H1 (cell line): ENCODE measurements at regions not wholly inside any gene's neighbourhood (a gene's known extent, or its start where the extent isn't known, plus 50 kb on each side); places are given as distances from the start of the nearest gene placed in this dataset.

Experiments
- CTCF ChIA-PET: fragments of 300-600 bp; sonication (Branson Sonifier 250); formaldehyde crosslinking; loops from one replicate; lab custom pipeline; 2021; ENCODE audit not compliant: partially characterized antibody; lab: Charles Lee
- POLR2A ChIA-PET: fragments of 300-600 bp; sonication (Branson Sonifier 250); formaldehyde crosslinking; loops from one replicate; lab custom pipeline; 2021; ENCODE audit warnings: inconsistent platforms; ENCODE audit not compliant: partially characterized antibody; lab: Charles Lee
- DNase-seq, 2 experiments: peaks; one replicate each; pipeline versions ENCODE4 v3.0.0 to v3.0.0-alpha.2; 2010 to 2022; ENCODE audit warnings: low spot score in 2 of 2, low read depth in 1 of 2, mixed read lengths in 1 of 2
- FAIRE-seq: peaks from 2 replicates; lab custom pipeline; 2011; peaks lifted over from hg19 to GRCh38; lab: Jason Lieb, UNC
- H2AFZ ChIP-seq: 2 replicates; pipeline ENCODE4 v1.8.1; 2012; ENCODE audit warnings: low read length, inconsistent platforms
- H2AK5ac ChIP-seq: 2 replicates; pipeline ENCODE4 v1.6.1; 2013; ENCODE audit warnings: low read depth, low read length
- H2BK120ac ChIP-seq: replicated peaks from 2 replicates; pipeline ENCODE3; 2013; ENCODE audit warnings: low read depth, low read length, inconsistent platforms
- H2BK12ac ChIP-seq: 2 replicates; pipeline ENCODE4 v1.6.1; 2013; ENCODE audit warnings: low read depth, low read length
- H2BK15ac ChIP-seq: 2 replicates; pipeline ENCODE4 v1.6.1; 2013; ENCODE audit warnings: low read length
- H2BK20ac ChIP-seq: 2 replicates; pipeline ENCODE4 v1.6.1; 2013; ENCODE audit warnings: low read length
- H2BK5ac ChIP-seq: 2 replicates; pipeline ENCODE4 v1.6.1; 2013; ENCODE audit warnings: low read depth, low read length
- H3K14ac ChIP-seq: 2 replicates; pipeline ENCODE4 v1.6.1; 2013; ENCODE audit warnings: inconsistent platforms; ENCODE audit not compliant: insufficient read length
- H3K18ac ChIP-seq: 2 replicates; pipeline ENCODE4 v1.6.1; 2013; ENCODE audit warnings: low read length; ENCODE audit errors: extremely low read depth
- H3K23ac ChIP-seq: 2 replicates; pipeline ENCODE4 v1.6.1; 2013; ENCODE audit warnings: inconsistent platforms; ENCODE audit not compliant: insufficient read length
- H3K23me2 ChIP-seq: 2 replicates; pipeline ENCODE4 v1.6.1; 2013; ENCODE audit warnings: low read depth, low read length
- H3K27ac ChIP-seq: 2 replicates; pipeline ENCODE4 v1.6.1; 2011; ENCODE audit warnings: low read depth, low read length, inconsistent platforms
- H3K27me3 ChIP-seq, 4 experiments: replicated peaks in 1 of 4; 1 replicate in 1 of 4; 2 replicates in 3 of 4; pipeline versions ENCODE4 v1.6.1 to v1.8.1; 2011 to 2013; ENCODE audit warnings: low read length in 3 of 4, mild to moderate bottlenecking in 3 of 4, inconsistent platforms in 2 of 4, mixed read lengths in 2 of 4, moderate library complexity in 1 of 4; ENCODE audit not compliant: control insufficient read depth in 3 of 4, insufficient read depth in 3 of 4; ENCODE audit errors: extremely low read depth in 1 of 4
- H3K36me3 ChIP-seq, 4 experiments: 2 replicates each; pipeline versions ENCODE4 v1.6.1 to v1.8.1; 2011 to 2013; ENCODE audit warnings: mild to moderate bottlenecking in 4 of 4, low read length in 3 of 4, moderate library complexity in 2 of 4, control low read depth in 1 of 4, inconsistent platforms in 1 of 4; ENCODE audit not compliant: insufficient read depth in 4 of 4, control insufficient read depth in 2 of 4
- H3K4ac ChIP-seq: replicated peaks from 2 replicates; pipeline ENCODE3; 2013; ENCODE audit warnings: low read length, low read depth, mixed read lengths, inconsistent platforms; ENCODE audit not compliant: insufficient read length
- H3K4me1 ChIP-seq, 4 experiments: replicated peaks in 1 of 4; 1 replicate in 1 of 4; 2 replicates in 3 of 4; pipeline versions ENCODE4 v1.6.1 to v1.8.1; 2011 to 2013; ENCODE audit warnings: low read length in 3 of 4, inconsistent platforms in 2 of 4, mixed read lengths in 1 of 4; ENCODE audit not compliant: insufficient read depth in 4 of 4, control insufficient read depth in 3 of 4
- H3K4me2 ChIP-seq, 2 experiments: 2 replicates each; pipeline versions ENCODE4 v1.6.1 to v1.8.1; 2011 to 2013; ENCODE audit warnings: low read depth in 2 of 2, low read length in 2 of 2, control low read depth in 1 of 2, inconsistent platforms in 1 of 2, mild to moderate bottlenecking in 1 of 2; ENCODE audit not compliant: insufficient read depth in 1 of 2
- H3K4me3 ChIP-seq, 4 experiments: fragments of 200-600, 300-600 bp in 1 of 4; sonication (generic), shearing (Covaris generic), sonication (Bioruptor Twin) in 1 of 4; 2 replicates each; pipeline versions ENCODE4 v1.5.1 to v1.8.1; 2011 to 2016; ENCODE audit warnings: low read length in 4 of 4, low read depth in 3 of 4, control low read depth in 2 of 4, inconsistent platforms in 2 of 4, mild to moderate bottlenecking in 2 of 4, mixed read lengths in 1 of 4, moderate library complexity in 1 of 4; ENCODE audit not compliant: insufficient read depth in 2 of 4; ENCODE audit errors: extremely low read depth in 1 of 4
- H3K56ac ChIP-seq: replicated peaks from 2 replicates; pipeline ENCODE3; 2013; ENCODE audit warnings: low read depth, mild to moderate bottlenecking, mixed read lengths, low read length, inconsistent platforms; ENCODE audit not compliant: insufficient read length
- H3K79me1 ChIP-seq: 2 replicates; pipeline ENCODE4 v1.6.1; 2013; ENCODE audit warnings: low read depth, low read length, control low read depth
- H3K79me2 ChIP-seq, 2 experiments: 2 replicates each; pipeline versions ENCODE4 v1.6.1 to v1.8.1; 2012 to 2013; ENCODE audit warnings: low read length in 2 of 2, mild to moderate bottlenecking in 2 of 2, inconsistent platforms in 1 of 2; ENCODE audit not compliant: insufficient read depth in 2 of 2, control insufficient read depth in 1 of 2
- H3K9ac ChIP-seq, 4 experiments: replicated peaks in 1 of 4; 1 replicate in 1 of 4; 2 replicates in 3 of 4; pipeline versions ENCODE4 v1.6.1 to v1.8.1; 2011 to 2013; ENCODE audit warnings: low read depth in 3 of 4, low read length in 3 of 4, control low read depth in 2 of 4, mild to moderate bottlenecking in 2 of 4, moderate library complexity in 2 of 4, inconsistent platforms in 1 of 4; ENCODE audit errors: extremely low read depth in 1 of 4
- H3K9me3 ChIP-seq, 2 experiments: 2 replicates each; pipeline versions ENCODE4 v1.6.1 to v1.8.1; 2012 to 2013; ENCODE audit warnings: mild to moderate bottlenecking in 2 of 2, moderate library complexity in 2 of 2, control low read depth in 1 of 2, inconsistent platforms in 1 of 2, low read depth in 1 of 2, low read length in 1 of 2, mixed read lengths in 1 of 2; ENCODE audit not compliant: insufficient read depth in 2 of 2
- H4K20me1 ChIP-seq, 2 experiments: replicated peaks in 1 of 2; 2 replicates each; pipeline versions ENCODE3 to v1.8.1; 2011 to 2013; ENCODE audit warnings: inconsistent platforms in 2 of 2, low read length in 2 of 2, mild to moderate bottlenecking in 1 of 2; ENCODE audit not compliant: insufficient read depth in 2 of 2, control insufficient read depth in 1 of 2
- H4K5ac ChIP-seq: 2 replicates; pipeline ENCODE4 v1.6.1; 2013; ENCODE audit warnings: low read length, low read depth, mixed read lengths, inconsistent platforms; ENCODE audit not compliant: insufficient read length
- H4K8ac ChIP-seq: 2 replicates; pipeline ENCODE4 v1.8.0; 2013; ENCODE audit warnings: mild to moderate bottlenecking, moderate library complexity, low read length, inconsistent platforms; ENCODE audit not compliant: insufficient read depth; ENCODE audit errors: extremely low read depth
- H4K91ac ChIP-seq: replicated peaks from 2 replicates; pipeline ENCODE3; 2013; ENCODE audit warnings: low read length, mixed read lengths, inconsistent platforms; ENCODE audit not compliant: insufficient read length
- JUN ChIP-seq: IDR thresholded peaks from 2 replicates; pipeline ENCODE4 v1.6.1; 2011; ENCODE audit warnings: low read depth, mild to moderate bottlenecking, improper control_type of control experiment, low read length
- SP1 ChIP-seq: IDR thresholded peaks from 2 replicates; pipeline ENCODE4 v1.6.1; 2011; ENCODE audit warnings: low read depth, low read length
- WGBS, 2 experiments: shearing (Covaris generic) in 1 of 2; methylation state at CpG; one replicate each; pipeline versions ENCODE4 v1.1.6 to v1.1.7; 2013 to 2015; ENCODE audit warnings: low lambda C conversion rate in 2 of 2, mixed read lengths in 2 of 2, inconsistent platforms in 1 of 2, low coverage in 1 of 2, missing lambda C conversion rate in 1 of 2; ENCODE audit not compliant: insufficient replicate concordance in 2 of 2, insufficient coverage in 1 of 2, insufficient read length in 1 of 2; ENCODE audit errors: extremely low coverage in 1 of 2, missing lambda C conversion rate in 1 of 2; 5-methylcytosine and 5-hydroxymethylcytosine counted together
- TF ChIP-seq, protein P1 (sequence below): IDR thresholded peaks from 2 replicates; pipeline ENCODE4 v1.6.1; 2012; ENCODE audit warnings: inconsistent platforms

DNA sequence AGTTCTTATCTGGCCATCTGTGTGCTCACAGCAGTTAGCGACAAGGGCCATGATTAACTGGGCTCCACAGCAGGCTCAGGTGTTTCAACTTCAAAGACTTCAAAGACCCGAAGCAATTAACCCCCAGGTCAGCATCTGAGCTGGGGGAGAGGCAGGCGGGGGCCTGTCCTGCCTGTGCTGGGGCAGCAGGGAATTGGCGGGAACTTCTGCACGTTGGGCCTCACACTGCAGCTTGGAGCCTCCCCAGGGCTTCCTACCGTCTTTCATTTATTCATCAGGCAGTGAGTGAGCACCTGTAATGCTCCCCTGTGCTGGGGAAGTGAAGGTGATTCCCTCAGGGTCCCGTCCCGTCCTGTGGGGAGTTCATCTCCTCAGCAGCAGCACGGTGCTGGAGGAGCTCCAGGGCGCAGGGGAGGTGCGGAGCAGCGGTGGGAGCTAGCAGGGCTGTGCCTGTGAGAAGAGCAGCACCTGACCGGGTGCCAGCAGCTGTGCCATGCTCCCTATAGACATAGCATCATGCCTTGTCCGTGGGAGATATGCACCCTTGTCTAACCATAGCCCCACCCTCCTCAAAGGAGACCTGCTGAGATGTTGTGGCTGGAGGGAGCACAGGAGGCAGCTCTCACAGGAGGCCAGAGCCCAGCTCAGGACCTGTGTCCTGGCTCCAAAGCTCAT lies 51.8 kb upstream of the FRMD1 start:
- Histone ChIP-seq H2BK12ac (peak overlapping the region; percentile 27; the same call in 1 of the 2 replicates), H2BK120ac (no peak overlapping the region), H2BK15ac (peak overlapping the region; percentile 46; the same call in 1 of the 2 replicates), H2BK5ac (no peak overlapping the region), H3K79me1 (no peaks in the 10 kb centered on the region), H2BK20ac (no peak overlapping the region), H3K23me2 (no peaks in the 10 kb centered on the region), H3K56ac (no peak overlapping the region), H2AFZ (no peak overlapping the region), H3K9me3 (no peaks in the 10 kb centered on the region), H3K27me3 (peaks cover 0 to 12% (median 10%) of the 10 kb centered on the region in 4 experiments; a peak in 5 of 7 replicates), H3K18ac (no peak overlapping the region), H3K4ac (no peak overlapping the region), H4K8ac (no peak overlapping the region), H3K9ac (no peak overlapping the region), H2AK5ac (no peak overlapping the region; the same call in 1 of the 2 replicates)
- CTCF ChIA-PET, result interaction anchor here (0.8 to 8.2 kb wide), 10 partner anchors 13 to 164 kb away, joined by 3 to 73 read pairs (median 4); no protein-coding TSS in a partner anchor
- no peak for FAIRE-seq
- TF ChIP-seq JUN (no peak), SP1 (no peak)
- TF ChIP-seq, protein P1, sequence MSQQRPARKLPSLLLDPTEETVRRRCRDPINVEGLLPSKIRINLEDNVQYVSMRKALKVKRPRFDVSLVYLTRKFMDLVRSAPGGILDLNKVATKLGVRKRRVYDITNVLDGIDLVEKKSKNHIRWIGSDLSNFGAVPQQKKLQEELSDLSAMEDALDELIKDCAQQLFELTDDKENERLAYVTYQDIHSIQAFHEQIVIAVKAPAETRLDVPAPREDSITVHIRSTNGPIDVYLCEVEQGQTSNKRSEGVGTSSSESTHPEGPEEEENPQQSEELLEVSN, result peak; percentile 67
- TF ChIP-seq, all 59 proteins: peak for 1
- peak in 1 of 2 experiments; percentile 45 for DNase-seq
- H3K79me2 ChIP-seq, result no peaks in the 10 kb centered on the region
- POLR2A ChIA-PET, result interaction anchor here (1.0 to 2.2 kb wide), 2 partner anchors 42 to 71 kb away, joined by 3 to 5 read pairs; no protein-coding TSS in a partner anchor
- no peaks in the 10 kb centered on the region for H3K36me3 ChIP-seq
- H3K4me2 ChIP-seq, result no peak overlapping the region
- H3K4me1 ChIP-seq, result peaks cover 7 to 18% (median 12%) of the 10 kb centered on the region in 4 experiments
- peak overlapping the region; percentile 29 for H4K5ac ChIP-seq
- 84% methylated on average over 12 of the region's 14 CpGs; no CpG with 5 or more reads in 1 of the 2 experiments for WGBS, 2 experiments
- no peak overlapping the region for H3K23ac ChIP-seq
- no peak overlapping the region for H3K4me3 ChIP-seq
- H4K91ac ChIP-seq, result no peak overlapping the region
- no peak overlapping the region for H3K14ac ChIP-seq
- H3K27ac ChIP-seq, result no peak overlapping the region
- H4K20me1 ChIP-seq, result no peaks in the 10 kb centered on the region
